ENCODE measurements at regions not wholly inside any gene's neighbourhood (a gene's known extent, or its start where the extent isn't known, plus 50 kb on each side); places are given as distances from the start of the nearest gene placed in this dataset.
"Not testable (repeated sequence)": the region's sequence is repeated elsewhere in the genome, so short reads cannot be mapped to it uniquely, and the experiment has no call there.

- DNase-seq: no peak
Observed at GRCh38 chr1:58250587-58250948, 296.0 kb downstream of the OMA1 start.

GRCh38 chr1:58249737-58250586 lies 296.6 kb downstream of the OMA1 start:
- peak in 1 of 4 experiments; percentile 15 for DNase-seq

GRCh38 chr1:58249388-58249736 lies 297.2 kb downstream of the OMA1 start:
- DNase-seq: no peak

- peak in 2 of 4 experiments; percentile 18 to 30 for DNase-seq
Observed at GRCh38 chr1:58248791-58249190, 297.7 kb downstream of the OMA1 start.

GRCh38 chr1:58248072-58248471 lies 298.5 kb downstream of the OMA1 start:
- DNase-seq: no peak

GRCh38 chr1:58246549-58246948 lies 300.0 kb downstream of the OMA1 start:
- no peak for DNase-seq

- no peak for DNase-seq
Observed at GRCh38 chr1:58244872-58245271, 301.7 kb downstream of the OMA1 start.

- no peak for DNase-seq
Observed at GRCh38 chr1:58238846-58239245, 307.7 kb downstream of the OMA1 start.

GRCh38 chr1:58233729-58234128 lies 312.8 kb downstream of the OMA1 start:
- DNase-seq: no peak

- no peak for DNase-seq
Observed at GRCh38 chr1:58231204-58231603, 315.3 kb downstream of the OMA1 start.

GRCh38 chr1:58227604-58228003 lies 318.9 kb downstream of the OMA1 start:
- no peak for DNase-seq

GRCh38 chr1:58223522-58223921 lies 323.0 kb downstream of the OMA1 start:
- no peak for DNase-seq

GRCh38 chr1:58220836-58221472 lies 325.6 kb downstream of the OMA1 start:
- DNase-seq: no peak

GRCh38 chr1:58216169-58216568 lies 330.4 kb downstream of the OMA1 start:
- DNase-seq: not testable (repeated sequence)

GRCh38 chr1:58214674-58215073 lies 331.9 kb downstream of the OMA1 start:
- no peak for DNase-seq

GRCh38 chr1:58211869-58212268 lies 334.7 kb downstream of the OMA1 start:
- DNase-seq: no peak

GRCh38 chr1:58209575-58209974 lies 337.0 kb downstream of the OMA1 start:
- DNase-seq: no peak

GRCh38 chr1:58206749-58207148 lies 339.8 kb downstream of the OMA1 start:
- DNase-seq: peak in 1 of 4 experiments; percentile 4

- peak in 2 of 4 experiments; percentile 5 to 8 for DNase-seq
Observed at GRCh38 chr1:58204284-58204683, 342.2 kb downstream of the OMA1 start.

- no peak for DNase-seq
Observed at GRCh38 chr1:58201492-58202106, 344.9 kb downstream of the OMA1 start.

- no peak for DNase-seq
Observed at GRCh38 chr1:58200437-58200836, 346.1 kb downstream of the OMA1 start.

GRCh38 chr1:58197811-58198210 lies 348.7 kb downstream of the OMA1 start:
- no peak for DNase-seq

- DNase-seq: no peak
Observed at GRCh38 chr1:58190267-58190988, 356.1 kb downstream of the OMA1 start.
